H1 (cell line): ENCODE measurements at regions not wholly inside any gene's neighbourhood (a gene's known extent, or its start where the extent isn't known, plus 50 kb on each side); places are given as distances from the start of the nearest gene placed in this dataset.

Source experiments
- CTCF ChIA-PET: fragments of 300-600 bp; sonication (Branson Sonifier 250); formaldehyde crosslinking; loops from one replicate; lab custom pipeline; 2021; ENCODE audit not compliant: partially characterized antibody; lab: Charles Lee
- POLR2A ChIA-PET: fragments of 300-600 bp; sonication (Branson Sonifier 250); formaldehyde crosslinking; loops from one replicate; lab custom pipeline; 2021; ENCODE audit warnings: inconsistent platforms; ENCODE audit not compliant: partially characterized antibody; lab: Charles Lee
- DNase-seq, 2 experiments: peaks; one replicate each; pipeline versions ENCODE4 v3.0.0 to v3.0.0-alpha.2; 2010 to 2022; ENCODE audit warnings: low spot score in 2 of 2, low read depth in 1 of 2, mixed read lengths in 1 of 2
- FAIRE-seq: peaks from 2 replicates; lab custom pipeline; 2011; peaks lifted over from hg19 to GRCh38; lab: Jason Lieb, UNC
- H2AFZ ChIP-seq: 2 replicates; pipeline ENCODE4 v1.8.1; 2012; ENCODE audit warnings: low read length, inconsistent platforms
- H2AK5ac ChIP-seq: 2 replicates; pipeline ENCODE4 v1.6.1; 2013; ENCODE audit warnings: low read depth, low read length
- H2BK120ac ChIP-seq: replicated peaks from 2 replicates; pipeline ENCODE3; 2013; ENCODE audit warnings: low read depth, low read length, inconsistent platforms
- H2BK12ac ChIP-seq: 2 replicates; pipeline ENCODE4 v1.6.1; 2013; ENCODE audit warnings: low read depth, low read length
- H2BK15ac ChIP-seq: 2 replicates; pipeline ENCODE4 v1.6.1; 2013; ENCODE audit warnings: low read length
- H2BK20ac ChIP-seq: 2 replicates; pipeline ENCODE4 v1.6.1; 2013; ENCODE audit warnings: low read length
- H2BK5ac ChIP-seq: 2 replicates; pipeline ENCODE4 v1.6.1; 2013; ENCODE audit warnings: low read depth, low read length
- H3K14ac ChIP-seq: 2 replicates; pipeline ENCODE4 v1.6.1; 2013; ENCODE audit warnings: inconsistent platforms; ENCODE audit not compliant: insufficient read length
- H3K18ac ChIP-seq: 2 replicates; pipeline ENCODE4 v1.6.1; 2013; ENCODE audit warnings: low read length; ENCODE audit errors: extremely low read depth
- H3K23ac ChIP-seq: 2 replicates; pipeline ENCODE4 v1.6.1; 2013; ENCODE audit warnings: inconsistent platforms; ENCODE audit not compliant: insufficient read length
- H3K23me2 ChIP-seq: 2 replicates; pipeline ENCODE4 v1.6.1; 2013; ENCODE audit warnings: low read depth, low read length
- H3K27ac ChIP-seq: 2 replicates; pipeline ENCODE4 v1.6.1; 2011; ENCODE audit warnings: low read depth, low read length, inconsistent platforms
- H3K27me3 ChIP-seq, 4 experiments: replicated peaks in 1 of 4; 1 replicate in 1 of 4; 2 replicates in 3 of 4; pipeline versions ENCODE4 v1.6.1 to v1.8.1; 2011 to 2013; ENCODE audit warnings: low read length in 3 of 4, mild to moderate bottlenecking in 3 of 4, inconsistent platforms in 2 of 4, mixed read lengths in 2 of 4, moderate library complexity in 1 of 4; ENCODE audit not compliant: control insufficient read depth in 3 of 4, insufficient read depth in 3 of 4; ENCODE audit errors: extremely low read depth in 1 of 4
- H3K36me3 ChIP-seq, 4 experiments: 2 replicates each; pipeline versions ENCODE4 v1.6.1 to v1.8.1; 2011 to 2013; ENCODE audit warnings: mild to moderate bottlenecking in 4 of 4, low read length in 3 of 4, moderate library complexity in 2 of 4, control low read depth in 1 of 4, inconsistent platforms in 1 of 4; ENCODE audit not compliant: insufficient read depth in 4 of 4, control insufficient read depth in 2 of 4
- H3K4ac ChIP-seq: replicated peaks from 2 replicates; pipeline ENCODE3; 2013; ENCODE audit warnings: low read length, low read depth, mixed read lengths, inconsistent platforms; ENCODE audit not compliant: insufficient read length
- H3K4me1 ChIP-seq, 4 experiments: replicated peaks in 1 of 4; 1 replicate in 1 of 4; 2 replicates in 3 of 4; pipeline versions ENCODE4 v1.6.1 to v1.8.1; 2011 to 2013; ENCODE audit warnings: low read length in 3 of 4, inconsistent platforms in 2 of 4, mixed read lengths in 1 of 4; ENCODE audit not compliant: insufficient read depth in 4 of 4, control insufficient read depth in 3 of 4
- H3K4me2 ChIP-seq, 2 experiments: 2 replicates each; pipeline versions ENCODE4 v1.6.1 to v1.8.1; 2011 to 2013; ENCODE audit warnings: low read depth in 2 of 2, low read length in 2 of 2, control low read depth in 1 of 2, inconsistent platforms in 1 of 2, mild to moderate bottlenecking in 1 of 2; ENCODE audit not compliant: insufficient read depth in 1 of 2
- H3K4me3 ChIP-seq, 4 experiments: fragments of 200-600, 300-600 bp in 1 of 4; sonication (generic), shearing (Covaris generic), sonication (Bioruptor Twin) in 1 of 4; 2 replicates each; pipeline versions ENCODE4 v1.5.1 to v1.8.1; 2011 to 2016; ENCODE audit warnings: low read length in 4 of 4, low read depth in 3 of 4, control low read depth in 2 of 4, inconsistent platforms in 2 of 4, mild to moderate bottlenecking in 2 of 4, mixed read lengths in 1 of 4, moderate library complexity in 1 of 4; ENCODE audit not compliant: insufficient read depth in 2 of 4; ENCODE audit errors: extremely low read depth in 1 of 4
- H3K56ac ChIP-seq: replicated peaks from 2 replicates; pipeline ENCODE3; 2013; ENCODE audit warnings: low read depth, mild to moderate bottlenecking, mixed read lengths, low read length, inconsistent platforms; ENCODE audit not compliant: insufficient read length
- H3K79me1 ChIP-seq: 2 replicates; pipeline ENCODE4 v1.6.1; 2013; ENCODE audit warnings: low read depth, low read length, control low read depth
- H3K79me2 ChIP-seq, 2 experiments: 2 replicates each; pipeline versions ENCODE4 v1.6.1 to v1.8.1; 2012 to 2013; ENCODE audit warnings: low read length in 2 of 2, mild to moderate bottlenecking in 2 of 2, inconsistent platforms in 1 of 2; ENCODE audit not compliant: insufficient read depth in 2 of 2, control insufficient read depth in 1 of 2
- H3K9ac ChIP-seq, 4 experiments: replicated peaks in 1 of 4; 1 replicate in 1 of 4; 2 replicates in 3 of 4; pipeline versions ENCODE4 v1.6.1 to v1.8.1; 2011 to 2013; ENCODE audit warnings: low read depth in 3 of 4, low read length in 3 of 4, control low read depth in 2 of 4, mild to moderate bottlenecking in 2 of 4, moderate library complexity in 2 of 4, inconsistent platforms in 1 of 4; ENCODE audit errors: extremely low read depth in 1 of 4
- H3K9me3 ChIP-seq, 2 experiments: 2 replicates each; pipeline versions ENCODE4 v1.6.1 to v1.8.1; 2012 to 2013; ENCODE audit warnings: mild to moderate bottlenecking in 2 of 2, moderate library complexity in 2 of 2, control low read depth in 1 of 2, inconsistent platforms in 1 of 2, low read depth in 1 of 2, low read length in 1 of 2, mixed read lengths in 1 of 2; ENCODE audit not compliant: insufficient read depth in 2 of 2
- H4K20me1 ChIP-seq, 2 experiments: replicated peaks in 1 of 2; 2 replicates each; pipeline versions ENCODE3 to v1.8.1; 2011 to 2013; ENCODE audit warnings: inconsistent platforms in 2 of 2, low read length in 2 of 2, mild to moderate bottlenecking in 1 of 2; ENCODE audit not compliant: insufficient read depth in 2 of 2, control insufficient read depth in 1 of 2
- H4K5ac ChIP-seq: 2 replicates; pipeline ENCODE4 v1.6.1; 2013; ENCODE audit warnings: low read length, low read depth, mixed read lengths, inconsistent platforms; ENCODE audit not compliant: insufficient read length
- H4K8ac ChIP-seq: 2 replicates; pipeline ENCODE4 v1.8.0; 2013; ENCODE audit warnings: mild to moderate bottlenecking, moderate library complexity, low read length, inconsistent platforms; ENCODE audit not compliant: insufficient read depth; ENCODE audit errors: extremely low read depth
- H4K91ac ChIP-seq: replicated peaks from 2 replicates; pipeline ENCODE3; 2013; ENCODE audit warnings: low read length, mixed read lengths, inconsistent platforms; ENCODE audit not compliant: insufficient read length
- BCL11A ChIP-seq, 2 experiments: IDR thresholded peaks; one replicate each; pipeline ENCODE4 v1.6.1; 2011; ENCODE audit warnings: low read depth in 2 of 2, low read length in 2 of 2, mild to moderate bottlenecking in 2 of 2
- CBX8 ChIP-seq: fragments of 300-800, 300-1000 bp; sonication (generic); IDR thresholded peaks from 2 replicates; pipeline ENCODE4 v1.7.1; 2016; ENCODE audit warnings: low read depth, low read length, borderline replicate concordance
- CREB1 ChIP-seq: IDR thresholded peaks from 2 replicates; pipeline ENCODE4 v1.6.1; 2012; ENCODE audit warnings: inconsistent platforms
- EGR1 ChIP-seq: IDR thresholded peaks from 2 replicates; pipeline ENCODE4 v1.6.1; 2011; ENCODE audit warnings: low read depth, low read length, borderline replicate concordance
- FOSL1 ChIP-seq: IDR thresholded peaks from 2 replicates; pipeline ENCODE4 v1.6.1; 2011; ENCODE audit warnings: mild to moderate bottlenecking, low read depth, low read length, moderate library complexity; ENCODE audit not compliant: insufficient read depth
- KDM5A ChIP-seq: fragments of 200-600 bp; IDR thresholded peaks from 2 replicates; pipeline ENCODE4 v1.7.1; 2012; ENCODE audit warnings: mild to moderate bottlenecking, low read length, inconsistent platforms, mixed read lengths
- POLR2AphosphoS5 ChIP-seq: IDR thresholded peaks from 2 replicates; pipeline ENCODE4 v1.6.1; 2011; ENCODE audit warnings: low read depth, low read length
- RAD21 ChIP-seq, 2 experiments: IDR thresholded peaks in 1 of 2; conservative IDR thresholded peaks in 1 of 2; 2 replicates each; pipeline ENCODE4 v1.6.1; 2011; ENCODE audit warnings: low read depth in 2 of 2, low read length in 2 of 2, improper control_type of control experiment in 1 of 2, inconsistent platforms in 1 of 2, mild to moderate bottlenecking in 1 of 2, moderate library complexity in 1 of 2
- RBBP5 ChIP-seq: IDR thresholded peaks from 2 replicates; pipeline ENCODE4 v1.7.1; 2012; ENCODE audit warnings: low read depth, mild to moderate bottlenecking, inconsistent platforms, low read length, moderate library complexity, borderline replicate concordance
- SAP30 ChIP-seq: fragments of 300-600 bp; sonication (generic); IDR thresholded peaks from 2 replicates; pipeline ENCODE4 v1.7.1; 2012; ENCODE audit warnings: low read length, moderate library complexity, mild to moderate bottlenecking, inconsistent platforms; ENCODE audit not compliant: insufficient read depth, insufficient replicate concordance
- SIN3A ChIP-seq, 2 experiments: IDR thresholded peaks in 1 of 2; conservative IDR thresholded peaks in 1 of 2; 2 replicates each; pipeline ENCODE4 v1.6.1; 2011 to 2012; ENCODE audit warnings: low read length in 2 of 2, improper control_type of control experiment in 1 of 2, low read depth in 1 of 2, mild to moderate bottlenecking in 1 of 2
- SRF ChIP-seq: IDR thresholded peaks from 2 replicates; pipeline ENCODE4 v1.6.1; 2011; ENCODE audit warnings: mild to moderate bottlenecking, low read depth, low read length, moderate library complexity
- SUZ12 ChIP-seq: fragments of 200-600 bp; sonication (generic); IDR thresholded peaks from 2 replicates; pipeline ENCODE4 v1.6.1; 2012; ENCODE audit warnings: mild to moderate bottlenecking, inconsistent platforms, low read length, moderate library complexity, mixed read lengths
- TCF12 ChIP-seq: IDR thresholded peaks from 2 replicates; pipeline ENCODE4 v1.6.1; 2011; ENCODE audit warnings: low read depth, mild to moderate bottlenecking, low read length
- WGBS, 2 experiments: shearing (Covaris generic) in 1 of 2; methylation state at CpG; one replicate each; pipeline versions ENCODE4 v1.1.6 to v1.1.7; 2013 to 2015; ENCODE audit warnings: low lambda C conversion rate in 2 of 2, mixed read lengths in 2 of 2, inconsistent platforms in 1 of 2, low coverage in 1 of 2, missing lambda C conversion rate in 1 of 2; ENCODE audit not compliant: insufficient replicate concordance in 2 of 2, insufficient coverage in 1 of 2, insufficient read length in 1 of 2; ENCODE audit errors: extremely low coverage in 1 of 2, missing lambda C conversion rate in 1 of 2; 5-methylcytosine and 5-hydroxymethylcytosine counted together

- no peak overlapping the region for H3K4ac ChIP-seq
- no peak overlapping the region for H3K4me2 ChIP-seq
- no peak overlapping the region for H2AFZ ChIP-seq
- 93% methylated on average over 11 of the region's 11 CpGs; no CpG with 5 or more reads in 1 of the 2 experiments for WGBS, 2 experiments
- no peak overlapping the region for H2BK15ac ChIP-seq
- no peaks in the 10 kb centered on the region for H4K20me1 ChIP-seq
- H2BK12ac ChIP-seq, result no peak overlapping the region
- H3K23me2 ChIP-seq, result no peaks in the 10 kb centered on the region
- no peak overlapping the region for H4K8ac ChIP-seq
- FAIRE-seq, result no peak
- no peaks in the 10 kb centered on the region for H3K79me2 ChIP-seq
- CTCF ChIA-PET, result interaction anchor here (0.8 kb wide), 1 partner anchor 193 kb away, joined by 3 read pairs; no protein-coding TSS in a partner anchor
- H3K23ac ChIP-seq, result no peak overlapping the region
- no peaks in the 10 kb centered on the region for H3K9me3 ChIP-seq
- no peak overlapping the region for H3K56ac ChIP-seq
- no peak overlapping the region for H3K27ac ChIP-seq
- DNase-seq, result peak in 1 of 2 experiments; percentile 31
- no peak overlapping the region for H2BK120ac ChIP-seq
- no peak overlapping the region for H4K91ac ChIP-seq
- POLR2A ChIA-PET, result interaction anchor here (0.6 kb wide), 1 partner anchor 1907 kb away, joined by 3 read pairs; no protein-coding TSS in a partner anchor
- H2AK5ac ChIP-seq, result no peak overlapping the region
- H2BK5ac ChIP-seq, result no peak overlapping the region
- H2BK20ac ChIP-seq, result no peak overlapping the region
- no peaks in the 10 kb centered on the region for H3K79me1 ChIP-seq
- H3K18ac ChIP-seq, result no peak overlapping the region
- H3K36me3 ChIP-seq, result no peaks in the 10 kb centered on the region
- no peak overlapping the region for H4K5ac ChIP-seq
- no peak for TF ChIP-seq CREB1
- no peak for TF ChIP-seq SUZ12
- no peak for TF ChIP-seq FOSL1
- no peak for TF ChIP-seq KDM5A
- no peak for TF ChIP-seq RAD21 (IDR thresholded peaks at IDR 0.05 in 1 of 2, conservative IDR thresholded peaks at IDR 0.05 in 1 of 2; ENCODE audit: low read depth in 2 of 2, low read length in 2 of 2)
- no peak for TF ChIP-seq TCF12
- no peak for TF ChIP-seq EGR1
- no peak for TF ChIP-seq RBBP5
- no peak for TF ChIP-seq BCL11A (IDR thresholded peaks at IDR 0.05; ENCODE audit: low read depth in 2 of 2, low read length in 2 of 2)
- no peak for TF ChIP-seq SRF
- TF ChIP-seq CBX8, result no peak
- no peak for TF ChIP-seq POLR2AphosphoS5
- TF ChIP-seq SIN3A (conservative IDR thresholded peaks at IDR 0.05 in 1 of 2, IDR thresholded peaks at IDR 0.05 in 1 of 2; ENCODE audit: low read depth in 1 of 2, low read length in 2 of 2), result no peak
- no peak for TF ChIP-seq SAP30
- H3K4me1 ChIP-seq, result no peaks in the 10 kb centered on the region
- no peaks in the 10 kb centered on the region for H3K27me3 ChIP-seq
- no peak overlapping the region for H3K4me3 ChIP-seq
- H3K9ac ChIP-seq, result no peak overlapping the region
- no peak overlapping the region for H3K14ac ChIP-seq
Observed at GRCh38 chr15:81069909-81070308, 64.2 kb upstream of the CFAP161 start.
